ENCODE measurements at regions not wholly inside any gene's neighbourhood (a gene's known extent, or its start where the extent isn't known, plus 50 kb on each side); places are given as distances from the start of the nearest gene placed in this dataset.
"Not testable (repeated sequence)": the region's sequence is repeated elsewhere in the genome, so short reads cannot be mapped to it uniquely, and the experiment has no call there.

GRCh38 chr1:80529546-80529945 lies 1271.2 kb upstream of the ADGRL2 start:
- DNase-seq (no peak), ATAC-seq (ENCODE audit: poor library complexity) (no peak)
- intact Hi-C loops (cut with DNase I, micrococcal nuclease) = no loop called here
- no peak overlapping the region for H3K27ac ChIP-seq (ENCODE audit: low read depth in 1 of 2, low read length in 2 of 2)
- H3K36me3 ChIP-seq (ENCODE audit: insufficient read depth, low read length) = no peaks in the 10 kb centered on the region
- no peaks in the 10 kb centered on the region for H3K9me3 ChIP-seq (ENCODE audit: control insufficient read depth in 1 of 2, insufficient read depth in 1 of 2, low read length in 2 of 2)
- TF ChIP-seq, protein P1, sequence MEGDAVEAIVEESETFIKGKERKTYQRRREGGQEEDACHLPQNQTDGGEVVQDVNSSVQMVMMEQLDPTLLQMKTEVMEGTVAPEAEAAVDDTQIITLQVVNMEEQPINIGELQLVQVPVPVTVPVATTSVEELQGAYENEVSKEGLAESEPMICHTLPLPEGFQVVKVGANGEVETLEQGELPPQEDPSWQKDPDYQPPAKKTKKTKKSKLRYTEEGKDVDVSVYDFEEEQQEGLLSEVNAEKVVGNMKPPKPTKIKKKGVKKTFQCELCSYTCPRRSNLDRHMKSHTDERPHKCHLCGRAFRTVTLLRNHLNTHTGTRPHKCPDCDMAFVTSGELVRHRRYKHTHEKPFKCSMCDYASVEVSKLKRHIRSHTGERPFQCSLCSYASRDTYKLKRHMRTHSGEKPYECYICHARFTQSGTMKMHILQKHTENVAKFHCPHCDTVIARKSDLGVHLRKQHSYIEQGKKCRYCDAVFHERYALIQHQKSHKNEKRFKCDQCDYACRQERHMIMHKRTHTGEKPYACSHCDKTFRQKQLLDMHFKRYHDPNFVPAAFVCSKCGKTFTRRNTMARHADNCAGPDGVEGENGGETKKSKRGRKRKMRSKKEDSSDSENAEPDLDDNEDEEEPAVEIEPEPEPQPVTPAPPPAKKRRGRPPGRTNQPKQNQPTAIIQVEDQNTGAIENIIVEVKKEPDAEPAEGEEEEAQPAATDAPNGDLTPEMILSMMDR (IDR thresholded peaks at IDR 0.05) = no peak
- Mint-ChIP-seq H3K27me3 (no peaks in the 10 kb centered on the region), H3K27ac (no peak overlapping the region), H3K9me3 (peaks cover 8% of the 10 kb centered on the region), H3K36me3 (ENCODE audit: low read depth) (no peaks in the 10 kb centered on the region), H3K4me3 (no peak overlapping the region), H3K4me1 (ENCODE audit: low read depth) (no peaks in the 10 kb centered on the region)
- H3K4me1 ChIP-seq (ENCODE audit: insufficient read depth, low read length) = no peaks in the 10 kb centered on the region
- CTCF ChIA-PET = no interaction called here
- H3K4me3 ChIP-seq (ENCODE audit: low read length) = no peak overlapping the region
- no peaks in the 10 kb centered on the region for H3K27me3 ChIP-seq (ENCODE audit: control insufficient read depth in 1 of 2, insufficient read depth in 2 of 2, low read length in 2 of 2)
- POLR2A ChIA-PET = no interaction called here

DNA sequence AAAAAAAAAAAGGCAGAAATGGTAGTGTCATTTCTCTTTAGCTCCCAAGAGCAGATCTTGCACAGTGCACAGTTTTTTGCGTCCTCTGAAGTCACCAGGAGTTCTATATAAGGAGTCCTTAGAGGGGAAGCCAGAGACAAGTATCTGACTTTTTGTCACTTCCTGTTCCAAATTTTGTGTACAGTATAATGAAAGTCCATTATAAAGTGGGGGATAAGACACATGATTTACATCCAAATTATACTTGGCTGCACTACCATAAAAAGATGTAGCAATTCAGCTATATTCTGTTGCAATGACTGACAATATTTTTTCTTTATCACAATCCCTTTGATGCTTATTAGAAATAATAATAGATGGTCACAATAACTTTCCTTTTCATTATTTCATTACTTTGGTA lies 1276.9 kb upstream of the ADGRL2 start:
- ATAC-seq (ENCODE audit: poor library complexity) = no peak
- Histone ChIP-seq H3K9me3 (ENCODE audit: control insufficient read depth in 1 of 2, insufficient read depth in 1 of 2, low read length in 2 of 2) (no peaks in the 10 kb centered on the region), H3K27me3 (ENCODE audit: control insufficient read depth in 1 of 2, insufficient read depth in 2 of 2, low read length in 2 of 2) (no peaks in the 10 kb centered on the region), H3K4me1 (ENCODE audit: insufficient read depth, low read length) (no peaks in the 10 kb centered on the region), H3K4me3 (ENCODE audit: low read length) (no peak overlapping the region), H3K27ac (ENCODE audit: low read depth in 1 of 2, low read length in 2 of 2) (no peak overlapping the region), H3K36me3 (ENCODE audit: insufficient read depth, low read length) (no peaks in the 10 kb centered on the region)
- intact Hi-C loops (cut with DNase I, micrococcal nuclease) = no loop called here
- H3K27me3 Mint-ChIP-seq = no peaks in the 10 kb centered on the region
- TF ChIP-seq, protein P1 (IDR thresholded peaks at IDR 0.05) = no peak
- H3K27ac Mint-ChIP-seq = no peak overlapping the region
- no peaks in the 10 kb centered on the region for H3K4me1 Mint-ChIP-seq (ENCODE audit: low read depth)
- no peaks in the 10 kb centered on the region for H3K36me3 Mint-ChIP-seq (ENCODE audit: low read depth)
- H3K9me3 Mint-ChIP-seq = peaks cover 4% of the 10 kb centered on the region
- no peak for DNase-seq
- POLR2A ChIA-PET = no interaction called here
- CTCF ChIA-PET = no interaction called here
- no peak overlapping the region for H3K4me3 Mint-ChIP-seq

- CTCF ChIA-PET; intact Hi-C loops (cut with DNase I, micrococcal nuclease); H3K36me3 ChIP-seq (ENCODE audit: insufficient read depth, low read length); H3K27ac ChIP-seq (ENCODE audit: low read depth in 1 of 2, low read length in 2 of 2); H3K27me3 ChIP-seq (ENCODE audit: control insufficient read depth in 1 of 2, insufficient read depth in 2 of 2, low read length in 2 of 2); H3K27me3 Mint-ChIP-seq; H3K9me3 Mint-ChIP-seq; H3K4me1 ChIP-seq (ENCODE audit: insufficient read depth, low read length); H3K9me3 ChIP-seq (ENCODE audit: control insufficient read depth in 1 of 2, insufficient read depth in 1 of 2, low read length in 2 of 2); ATAC-seq (ENCODE audit: poor library complexity); POLR2A ChIA-PET; H3K4me1 Mint-ChIP-seq (ENCODE audit: low read depth); H3K4me3 ChIP-seq (ENCODE audit: low read length); DNase-seq; H3K4me3 Mint-ChIP-seq; H3K27ac Mint-ChIP-seq; H3K36me3 Mint-ChIP-seq (ENCODE audit: low read depth): not testable (repeated sequence)
These were observed 1277.7 kb upstream of the ADGRL2 start for GRCh38 chr1:80523071-80523470.

DNA sequence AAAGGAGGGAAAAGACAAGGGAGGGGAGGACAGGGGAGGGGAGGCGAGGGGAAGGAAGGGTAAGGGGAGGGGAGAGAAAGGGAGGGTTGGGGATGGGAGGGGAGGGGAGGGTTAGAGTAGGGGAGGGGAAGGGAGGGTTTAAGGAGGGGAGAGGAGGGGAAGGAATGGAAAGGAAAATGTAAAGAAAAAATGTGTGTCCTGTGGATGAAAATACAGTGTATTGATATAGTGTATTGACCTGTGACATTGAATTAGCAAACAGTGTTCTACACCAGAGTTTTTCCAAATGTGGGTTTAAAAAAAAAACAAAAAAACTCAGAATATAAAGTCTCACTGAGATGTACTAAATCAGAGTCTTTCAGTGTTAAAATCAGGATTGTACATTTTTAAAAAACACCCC lies 1279.8 kb upstream of the ADGRL2 start:
- H3K27me3 ChIP-seq (ENCODE audit: control insufficient read depth in 1 of 2, insufficient read depth in 2 of 2, low read length in 2 of 2) = no peaks in the 10 kb centered on the region
- H3K27ac ChIP-seq (ENCODE audit: low read depth in 1 of 2, low read length in 2 of 2) = no peak overlapping the region
- ChIA-PET POLR2A (no interaction called here), CTCF (no interaction called here)
- H3K4me3 ChIP-seq (ENCODE audit: low read length) = no peak overlapping the region
- H3K4me1 Mint-ChIP-seq (ENCODE audit: low read depth) = no peaks in the 10 kb centered on the region
- TF ChIP-seq, protein P1 (IDR thresholded peaks at IDR 0.05) = no peak
- no peak for ATAC-seq (ENCODE audit: poor library complexity)
- no peaks in the 10 kb centered on the region for H3K36me3 Mint-ChIP-seq (ENCODE audit: low read depth)
- H3K4me1 ChIP-seq (ENCODE audit: insufficient read depth, low read length) = no peaks in the 10 kb centered on the region
- H3K27ac Mint-ChIP-seq = no peak overlapping the region
- no peaks in the 10 kb centered on the region for H3K36me3 ChIP-seq (ENCODE audit: insufficient read depth, low read length)
- peaks cover 16% of the 10 kb centered on the region for H3K9me3 Mint-ChIP-seq
- H3K9me3 ChIP-seq (ENCODE audit: control insufficient read depth in 1 of 2, insufficient read depth in 1 of 2, low read length in 2 of 2) = no peaks in the 10 kb centered on the region
- no peaks in the 10 kb centered on the region for H3K27me3 Mint-ChIP-seq
- DNase-seq = no peak
- intact Hi-C loops (cut with DNase I, micrococcal nuclease) = no loop called here
- no peak overlapping the region for H3K4me3 Mint-ChIP-seq
